Upper lobe of left lung (tissue), 4 donors: ENCODE measurements at regions not wholly inside any gene's neighbourhood (a gene's known extent, or its start where the extent isn't known, plus 50 kb on each side); places are given as distances from the start of the nearest gene placed in this dataset.

Experiments
- EP300 ChIP-seq, 4 donors: sonication (generic); formaldehyde crosslinking; IDR thresholded peaks; one replicate each; pipeline ENCODE4 v1.5.1; 2017; ENCODE audit warnings: antibody characterized with exemption in 4 of 4, control low read depth in 2 of 4
- TF ChIP-seq, protein P1 (sequence below), 6 experiments: fragments of 450-650 bp in 4 of 6; fragments of 200-600 bp in 2 of 6; sonication (generic) in 2 of 6; IDR thresholded peaks; one replicate each; pipeline ENCODE4 v1.5.1; 2016 to 2019; ENCODE audit warnings: antibody characterized with exemption in 6 of 6

GRCh38 chr4:54842226-54842625, 184.5 kb downstream of the KIT start:
- no peak for TF ChIP-seq EP300 (IDR thresholded peaks at IDR 0.05)
- TF ChIP-seq, protein P1, sequence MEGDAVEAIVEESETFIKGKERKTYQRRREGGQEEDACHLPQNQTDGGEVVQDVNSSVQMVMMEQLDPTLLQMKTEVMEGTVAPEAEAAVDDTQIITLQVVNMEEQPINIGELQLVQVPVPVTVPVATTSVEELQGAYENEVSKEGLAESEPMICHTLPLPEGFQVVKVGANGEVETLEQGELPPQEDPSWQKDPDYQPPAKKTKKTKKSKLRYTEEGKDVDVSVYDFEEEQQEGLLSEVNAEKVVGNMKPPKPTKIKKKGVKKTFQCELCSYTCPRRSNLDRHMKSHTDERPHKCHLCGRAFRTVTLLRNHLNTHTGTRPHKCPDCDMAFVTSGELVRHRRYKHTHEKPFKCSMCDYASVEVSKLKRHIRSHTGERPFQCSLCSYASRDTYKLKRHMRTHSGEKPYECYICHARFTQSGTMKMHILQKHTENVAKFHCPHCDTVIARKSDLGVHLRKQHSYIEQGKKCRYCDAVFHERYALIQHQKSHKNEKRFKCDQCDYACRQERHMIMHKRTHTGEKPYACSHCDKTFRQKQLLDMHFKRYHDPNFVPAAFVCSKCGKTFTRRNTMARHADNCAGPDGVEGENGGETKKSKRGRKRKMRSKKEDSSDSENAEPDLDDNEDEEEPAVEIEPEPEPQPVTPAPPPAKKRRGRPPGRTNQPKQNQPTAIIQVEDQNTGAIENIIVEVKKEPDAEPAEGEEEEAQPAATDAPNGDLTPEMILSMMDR (IDR thresholded peaks at IDR 0.05), result no peak
